ENCODE measurements at regions not wholly inside any gene's neighbourhood (a gene's known extent, or its start where the extent isn't known, plus 50 kb on each side); places are given as distances from the start of the nearest gene placed in this dataset.

DNA sequence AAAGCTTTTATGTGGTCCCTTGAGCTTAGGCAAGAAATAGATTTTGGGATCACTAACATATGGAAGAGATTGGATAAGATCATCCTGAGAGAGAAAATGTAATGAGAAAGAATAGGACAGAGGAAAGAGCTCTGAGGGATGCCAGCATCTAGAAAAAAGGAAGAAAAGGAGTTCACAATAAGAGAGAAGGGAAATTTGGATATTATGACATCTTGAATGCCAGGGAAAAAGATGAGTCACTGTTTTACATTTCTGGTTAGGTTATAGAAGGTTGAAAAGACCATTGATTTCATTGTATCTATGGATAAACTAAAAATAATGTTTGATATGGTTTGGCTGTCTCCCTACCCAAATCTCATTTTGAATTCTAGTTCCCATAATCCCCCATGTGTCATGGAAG, 208.5 kb downstream of the MAD2L1 start:
- Mint-ChIP-seq H3K9me3 (no peaks in the 10 kb centered on the region), H3K27me3 (ENCODE audit: low read depth, poor library complexity) (no peaks in the 10 kb centered on the region), H3K27ac (no peak overlapping the region), H3K36me3 (ENCODE audit: low read depth) (no peaks in the 10 kb centered on the region), H3K4me1 (no peaks in the 10 kb centered on the region), H3K4me3 (no peak overlapping the region)
- no peak for TF ChIP-seq CTCF (IDR thresholded peaks at IDR 0.05)
- DNase-seq: no peak

DNA sequence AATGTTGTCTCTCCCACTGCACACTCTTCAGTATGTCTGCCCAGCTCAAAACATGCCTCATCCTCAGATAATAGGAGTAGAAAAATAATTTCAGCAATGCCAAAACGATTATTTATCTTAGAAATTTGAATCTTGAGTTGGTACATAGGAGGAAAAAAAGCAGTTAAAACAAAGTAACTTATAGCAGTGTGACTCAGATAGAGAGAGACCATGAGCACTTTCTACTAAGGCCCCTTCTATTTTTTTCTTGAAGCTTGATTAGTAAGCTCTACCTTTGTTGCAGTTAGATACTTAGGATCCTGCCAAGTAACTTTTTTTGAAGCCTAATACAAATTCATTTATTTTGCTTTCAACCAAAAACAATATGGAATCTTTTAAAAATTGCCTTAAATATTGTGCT, 212.3 kb downstream of the MAD2L1 start:
- TF ChIP-seq CTCF (IDR thresholded peaks at IDR 0.05): no peak
- Mint-ChIP-seq H3K27ac (no peak overlapping the region), H3K4me3 (no peak overlapping the region), H3K9me3 (no peaks in the 10 kb centered on the region), H3K36me3 (ENCODE audit: low read depth) (no peaks in the 10 kb centered on the region), H3K4me1 (no peaks in the 10 kb centered on the region), H3K27me3 (ENCODE audit: low read depth, poor library complexity) (no peaks in the 10 kb centered on the region)
- no peak for DNase-seq

- no peaks in the 10 kb centered on the region for H3K36me3 Mint-ChIP-seq (ENCODE audit: low read depth)
- no peak for DNase-seq
- no peak overlapping the region for H3K4me3 Mint-ChIP-seq
- H3K9me3 Mint-ChIP-seq: no peaks in the 10 kb centered on the region
- no peak overlapping the region for H3K27ac Mint-ChIP-seq
- H3K27me3 Mint-ChIP-seq (ENCODE audit: low read depth, poor library complexity): no peaks in the 10 kb centered on the region
- TF ChIP-seq CTCF (IDR thresholded peaks at IDR 0.05): no peak
- H3K4me1 Mint-ChIP-seq: no peaks in the 10 kb centered on the region
Measured at GRCh38 chr4:119851649-119852048, 215.0 kb downstream of the MAD2L1 start.

DNA sequence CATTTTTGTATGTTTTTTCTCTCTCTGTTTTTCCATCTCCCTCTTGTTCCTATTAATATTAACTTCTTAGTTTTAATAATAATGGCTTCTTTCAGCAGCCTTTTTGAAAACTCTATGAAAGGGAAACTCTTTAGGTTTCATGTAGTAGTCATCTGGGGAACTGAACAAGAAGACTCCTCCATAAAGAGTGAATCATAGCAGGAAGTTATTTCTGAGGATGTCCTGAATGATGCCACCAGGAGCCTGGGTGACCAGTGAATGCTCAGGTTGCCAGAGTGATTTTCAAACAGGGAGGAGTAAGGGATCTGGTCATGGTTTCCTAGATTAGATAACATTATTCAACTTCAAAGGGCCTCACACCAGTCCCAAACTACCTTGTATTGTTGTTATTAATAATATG, 212.8 kb upstream of the PDE5A start:
- no peak for DNase-seq
- Mint-ChIP-seq H3K4me1 (no peaks in the 10 kb centered on the region), H3K27ac (no peak overlapping the region), H3K36me3 (ENCODE audit: low read depth) (no peaks in the 10 kb centered on the region), H3K4me3 (no peak overlapping the region), H3K9me3 (peaks cover 6% of the 10 kb centered on the region), H3K27me3 (ENCODE audit: low read depth, poor library complexity) (no peaks in the 10 kb centered on the region)
- TF ChIP-seq CTCF (IDR thresholded peaks at IDR 0.05): no peak

DNA sequence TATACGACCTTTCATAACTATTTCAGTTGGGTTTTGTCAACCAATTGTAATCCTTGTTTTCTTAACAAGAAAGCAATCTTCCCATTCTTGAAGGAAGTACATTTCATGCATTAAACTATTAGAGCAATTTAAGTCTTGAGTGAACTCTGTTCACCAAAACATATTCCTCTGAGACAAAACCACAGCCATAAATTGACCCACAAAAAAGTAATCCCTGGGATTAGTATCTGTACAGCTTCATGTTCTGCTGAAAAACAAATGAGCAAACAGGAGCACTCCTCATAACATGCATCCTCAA, 207.0 kb upstream of the PDE5A start:
- TF ChIP-seq CTCF (IDR thresholded peaks at IDR 0.05): no peak
- Mint-ChIP-seq H3K4me3 (no peak overlapping the region), H3K27me3 (ENCODE audit: low read depth, poor library complexity) (peaks cover 4% of the 10 kb centered on the region), H3K9me3 (peaks cover 9% of the 10 kb centered on the region), H3K4me1 (no peaks in the 10 kb centered on the region), H3K36me3 (ENCODE audit: low read depth) (no peaks in the 10 kb centered on the region), H3K27ac (no peak overlapping the region)
- no peak for DNase-seq

- Mint-ChIP-seq H3K27ac (no peak overlapping the region), H3K36me3 (ENCODE audit: low read depth) (no peaks in the 10 kb centered on the region), H3K4me1 (no peaks in the 10 kb centered on the region), H3K4me3 (no peak overlapping the region), H3K27me3 (ENCODE audit: low read depth, poor library complexity) (peaks cover 4% of the 10 kb centered on the region), H3K9me3 (peaks cover 9% of the 10 kb centered on the region)
- TF ChIP-seq CTCF (IDR thresholded peaks at IDR 0.05): no peak
- no peak for DNase-seq
Measured at GRCh38 chr4:119834906-119835612, 206.5 kb upstream of the PDE5A start.
